ENCODE measurements at regions not wholly inside any gene's neighbourhood (a gene's known extent, or its start where the extent isn't known, plus 50 kb on each side); places are given as distances from the start of the nearest gene placed in this dataset.

- no peak overlapping the region for H3K4me2 ChIP-seq (ENCODE audit: low read length)
- H3K27ac ChIP-seq (ENCODE audit: low read depth, low read length), result no peak overlapping the region
- no peak for TF ChIP-seq EZH2phosphoT487 (IDR thresholded peaks at IDR 0.05; ENCODE audit: borderline replicate concordance, low read length)
- no peak for TF ChIP-seq CTCF (IDR thresholded peaks at IDR 0.05; ENCODE audit: low read depth, low read length, poor library complexity, severe bottlenecking)
Observed at GRCh38 chr5:116626945-116627679, 52.5 kb upstream of the SEMA6A start.

GRCh38 chr5:116626272-116626723 lies 51.7 kb upstream of the SEMA6A start:
- Histone ChIP-seq H3K4me3 (ENCODE audit: low read length) (no peak overlapping the region), H3K79me2 (ENCODE audit: control insufficient read depth, low read length) (no peaks in the 10 kb centered on the region), H3F3A (ENCODE audit: control insufficient read depth, insufficient read depth) (no peaks in the 10 kb centered on the region), H3K4me1 (ENCODE audit: control insufficient read depth, low read length) (no peaks in the 10 kb centered on the region), H3K9me2 (replicated peaks; ENCODE audit: control insufficient read depth, low read length) (no peaks in the 10 kb centered on the region), H3K27me3 (ENCODE audit: control insufficient read depth, low read length) (no peaks in the 10 kb centered on the region), H3K36me3 (ENCODE audit: control insufficient read depth, low read length) (no peaks in the 10 kb centered on the region), H3K9me3 (ENCODE audit: control insufficient read depth, insufficient read depth, low read length) (no peaks in the 10 kb centered on the region), H4K20me1 (ENCODE audit: control insufficient read depth, insufficient read depth, low read depth, low read length) (no peaks in the 10 kb centered on the region), H3K27ac (ENCODE audit: low read depth, low read length) (no peak overlapping the region), H3K4me2 (ENCODE audit: low read length) (no peak overlapping the region)
- TF ChIP-seq EZH2phosphoT487 (IDR thresholded peaks at IDR 0.05; ENCODE audit: borderline replicate concordance, low read length), result no peak
- TF ChIP-seq CTCF (IDR thresholded peaks at IDR 0.05; ENCODE audit: low read depth, low read length, poor library complexity, severe bottlenecking), result no peak

More at GRCh38 chr5:116626945-116627679, 52.5 kb upstream of the SEMA6A start:
- Histone ChIP-seq H3K27me3 (ENCODE audit: control insufficient read depth, low read length) (no peaks in the 10 kb centered on the region), H3K9me3 (ENCODE audit: control insufficient read depth, insufficient read depth, low read length) (no peaks in the 10 kb centered on the region), H3K36me3 (ENCODE audit: control insufficient read depth, low read length) (no peaks in the 10 kb centered on the region), H3K9me2 (replicated peaks; ENCODE audit: control insufficient read depth, low read length) (no peaks in the 10 kb centered on the region), H3K79me2 (ENCODE audit: control insufficient read depth, low read length) (no peaks in the 10 kb centered on the region), H3K4me1 (ENCODE audit: control insufficient read depth, low read length) (no peaks in the 10 kb centered on the region), H3F3A (ENCODE audit: control insufficient read depth, insufficient read depth) (no peaks in the 10 kb centered on the region), H4K20me1 (ENCODE audit: control insufficient read depth, insufficient read depth, low read depth, low read length) (no peaks in the 10 kb centered on the region), H3K4me3 (ENCODE audit: low read length) (no peak overlapping the region)
